K562 (cell line): ENCODE measurements at regions not wholly inside any gene's neighbourhood (a gene's known extent, or its start where the extent isn't known, plus 50 kb on each side); places are given as distances from the start of the nearest gene placed in this dataset.

Source experiments
- BCOR ChIP-seq: fragments of 450-650 bp; IDR thresholded peaks from 2 replicates; pipeline ENCODE4 v1.6.1; 2016
- GTF2F1 ChIP-seq: IDR thresholded peaks from 2 replicates; pipeline ENCODE4 v1.6.1; 2011; ENCODE audit warnings: low read depth, low read length, improper control_type of control experiment
- ID3 ChIP-seq, 2 experiments: fragments of 250-450 bp in 1 of 2; fragments of 450-650 bp in 1 of 2; sonication (Bioruptor Pico) in 1 of 2; IDR thresholded peaks; 2 replicates each; pipeline versions ENCODE4 v1.6.1 to v1.8.0; 2016 to 2021; ENCODE audit warnings: mild to moderate bottlenecking in 2 of 2, moderate library complexity in 2 of 2, missing compliant biosample characterization in 1 of 2, missing genetic modification characterization in 1 of 2
- L3MBTL2 ChIP-seq: fragments of 450-650 bp; IDR thresholded peaks from 2 replicates; pipeline ENCODE4 v1.6.1; 2016; ENCODE audit warnings: mild to moderate bottlenecking, moderate library complexity
- MTA1 ChIP-seq: fragments of 450-650 bp; IDR thresholded peaks from 2 replicates; pipeline ENCODE4 v1.6.1; 2017; ENCODE audit warnings: borderline replicate concordance
- NCOA4 ChIP-seq: fragments of 450-650 bp; IDR thresholded peaks from 2 replicates; pipeline ENCODE4 v1.6.1; 2018; ENCODE audit warnings: mild to moderate bottlenecking; ENCODE audit not compliant: partially characterized antibody
- POLR2A ChIP-seq: fragments of 450-650 bp; conservative IDR thresholded peaks from 2 replicates; pipeline ENCODE4 v1.6.1; 2016
- RHOXF2B ChIP-seq: fragments of 250-450 bp; sonication (Bioruptor Pico); conservative IDR thresholded peaks from 2 replicates; pipeline ENCODE4 v1.5.1; 2021
- SFPQ ChIP-seq: fragments of 200-400 bp; formaldehyde crosslinking; IDR thresholded peaks from 2 replicates; pipeline ENCODE4 v1.6.1; 2017; ENCODE audit warnings: mild to moderate bottlenecking, low read depth, low read length, moderate library complexity
- SIN3A ChIP-seq, 2 experiments: fragments of 150-350 bp in 1 of 2; IDR thresholded peaks; 2 replicates each; pipeline ENCODE4 v1.6.1; 2011 to 2016; ENCODE audit warnings: borderline replicate concordance in 2 of 2, low read depth in 2 of 2, low read length in 2 of 2, mild to moderate bottlenecking in 2 of 2, moderate library complexity in 2 of 2; ENCODE audit not compliant: control insufficient read depth in 1 of 2
- TRIM25 ChIP-seq: fragments of 450-650 bp; IDR thresholded peaks from 2 replicates; pipeline ENCODE4 v1.7.0; 2016; ENCODE audit warnings: borderline replicate concordance
- ZNF655 ChIP-seq: fragments of 250-450 bp; sonication (Bioruptor Pico); IDR thresholded peaks from 2 replicates; pipeline ENCODE4 v1.5.0; 2021
- ZNF766 ChIP-seq: fragments of 200-800 bp; sonication (Bioruptor generic); conservative IDR thresholded peaks from 2 replicates; pipeline ENCODE4 v1.6.1; 2016; ENCODE audit warnings: missing genetic modification characterization, missing compliant biosample characterization
- ZNF79 ChIP-seq: fragments of 250-450 bp; sonication (Bioruptor Pico); IDR thresholded peaks from 2 replicates; pipeline ENCODE4 v1.4.0; 2020; ENCODE audit warnings: low read depth, mild to moderate bottlenecking, moderate library complexity

GRCh38 chr1:197837911-197838310 lies 62.6 kb upstream of the DENND1B start (continued):
- TF ChIP-seq ZNF766 (CRISPR knock-in tag) = no peak
- no peak for TF ChIP-seq ZNF79 (CRISPR knock-in tag)
- TF ChIP-seq RHOXF2B = no peak
- TF ChIP-seq NCOA4 = no peak
- TF ChIP-seq ZNF655 (CRISPR knock-in tag) = no peak
- TF ChIP-seq GTF2F1 = no peak
- TF ChIP-seq BCOR = no peak
- no peak for TF ChIP-seq SFPQ
- TF ChIP-seq ID3 (CRISPR knock-in tag; IDR thresholded peaks at IDR 0.05) = no peak
- TF ChIP-seq ID3 (tag; IDR thresholded peaks at IDR 0.05) = no peak
- TF ChIP-seq TRIM25 = no peak
- no peak for TF ChIP-seq SIN3A (IDR thresholded peaks at IDR 0.05; ENCODE audit: borderline replicate concordance in 2 of 2, control insufficient read depth in 1 of 2, low read depth in 2 of 2, low read length in 2 of 2)
- TF ChIP-seq MTA1 = no peak
- TF ChIP-seq POLR2A = no peak
- no peak for TF ChIP-seq L3MBTL2
